ENCODE measurements at regions not wholly inside any gene's neighbourhood (a gene's known extent, or its start where the extent isn't known, plus 50 kb on each side); places are given as distances from the start of the nearest gene placed in this dataset.
"Not testable (repeated sequence)": the region's sequence is repeated elsewhere in the genome, so short reads cannot be mapped to it uniquely, and the experiment has no call there.

DNA sequence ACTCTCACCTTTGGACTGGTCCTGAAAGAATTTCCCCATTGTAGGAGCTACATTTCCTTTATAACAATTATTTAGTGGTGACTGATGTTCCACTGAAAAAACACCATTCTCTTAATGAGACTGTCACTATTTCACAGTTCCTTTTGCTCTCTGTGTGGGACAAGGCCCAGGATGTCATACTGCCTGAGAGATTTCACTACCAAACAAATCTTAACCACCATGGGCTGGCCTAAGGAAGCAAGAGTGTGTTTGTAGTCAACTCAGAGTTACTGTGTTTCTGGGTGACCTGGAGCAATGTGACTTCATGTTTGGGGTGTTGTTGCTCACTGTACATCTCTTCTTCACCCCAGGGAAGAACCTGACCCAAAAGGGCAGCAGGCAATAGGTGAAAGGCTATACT lies 50.1 kb upstream of the ZNF608 start:
- DNase-seq (ENCODE audit: low read depth, low spot score) = no peak

DNA sequence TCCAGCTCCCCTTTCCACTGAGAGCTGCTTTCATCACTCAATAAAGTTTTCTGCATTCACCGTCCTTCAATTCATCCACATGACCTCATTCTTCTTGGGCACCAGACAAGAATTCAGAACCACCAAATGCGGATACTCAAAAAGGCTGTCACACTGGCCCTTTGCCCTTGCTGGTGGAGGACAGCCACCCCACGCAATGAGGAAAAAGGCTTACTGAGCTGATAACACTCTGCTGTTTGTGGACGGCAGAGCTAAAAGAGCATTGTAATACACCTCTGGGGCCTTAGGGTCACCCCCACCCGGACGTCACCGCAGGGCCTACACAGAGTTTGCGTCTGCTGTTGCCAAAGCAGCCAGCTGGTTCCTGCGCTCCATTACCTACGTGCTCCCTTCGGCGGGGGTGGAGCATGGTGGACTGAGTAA lies 51.2 kb upstream of the ZNF608 start:
- no peak for DNase-seq (ENCODE audit: low read depth, low spot score)

DNA sequence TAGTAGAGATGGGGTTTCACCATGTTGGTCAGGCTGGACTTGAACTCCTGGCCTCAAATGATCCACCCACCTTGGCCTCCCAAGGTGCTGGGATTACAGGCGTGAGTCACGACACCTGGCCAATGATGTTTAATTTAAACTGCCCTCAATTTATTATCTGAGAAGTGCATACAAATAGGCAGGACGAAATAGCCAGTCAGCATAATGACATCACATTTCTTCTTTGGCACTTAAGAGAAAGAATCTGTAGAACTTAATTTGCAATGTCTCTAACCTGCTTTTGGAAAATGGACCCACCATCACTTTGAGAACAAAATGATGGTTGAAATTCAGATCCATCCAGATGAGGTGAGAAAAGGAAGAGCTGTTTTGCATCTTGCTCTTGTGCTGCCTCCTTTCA lies 52.5 kb upstream of the ZNF608 start:
- no peak for DNase-seq (ENCODE audit: low read depth, low spot score)

DNA sequence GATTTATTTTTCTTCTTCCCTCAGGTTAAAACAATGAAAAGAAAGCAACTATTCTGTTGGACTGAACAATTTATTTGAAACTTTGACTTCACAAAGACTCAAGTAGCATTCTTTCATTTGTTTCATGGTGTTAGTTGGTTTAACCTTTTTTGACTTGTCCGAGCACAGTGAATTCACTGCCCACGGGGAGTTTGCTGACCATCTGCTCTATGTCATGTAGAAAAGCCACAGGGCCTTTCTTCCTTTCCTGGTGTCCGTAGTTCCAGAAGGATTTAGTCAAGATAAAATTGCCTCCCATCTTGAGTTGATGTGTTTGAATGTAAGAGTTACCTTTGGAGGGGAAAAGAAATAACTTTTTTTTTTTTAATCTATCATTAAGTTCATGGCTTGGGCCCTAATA lies 55.1 kb upstream of the ZNF608 start:
- DNase-seq (ENCODE audit: low read depth, low spot score) = no peak

DNA sequence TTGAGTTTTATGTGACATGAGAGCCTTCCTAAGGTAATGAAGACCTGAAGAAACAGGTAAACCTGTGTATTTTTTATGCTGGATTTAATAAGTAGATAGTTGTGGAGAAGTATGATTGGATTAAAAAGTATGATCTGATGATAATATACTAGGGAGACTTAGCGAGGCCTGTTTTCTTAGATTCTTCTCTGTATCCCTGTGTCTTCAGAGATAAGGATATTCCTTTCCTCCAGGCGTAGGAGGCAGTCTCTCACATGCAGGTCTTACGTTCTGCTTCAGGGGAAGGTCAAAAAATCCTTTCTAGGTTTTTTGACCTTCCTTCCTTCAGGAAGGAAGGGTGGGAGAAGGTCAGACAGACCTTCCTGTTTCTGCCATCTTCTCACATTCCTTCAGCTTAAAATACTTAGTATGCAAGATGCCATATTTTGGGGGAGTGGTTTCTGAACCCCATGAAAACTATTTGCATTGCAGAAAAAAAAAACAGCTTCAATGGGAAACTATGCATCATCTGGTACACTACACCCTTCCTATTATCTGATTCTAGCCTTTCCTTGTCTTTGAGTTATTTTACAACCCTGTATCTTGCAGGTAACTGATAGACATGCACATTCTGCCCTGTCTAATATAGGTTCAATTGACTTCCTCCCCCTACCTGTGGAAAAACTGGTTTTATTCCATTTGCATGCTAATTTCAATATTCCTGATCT lies 57.3 kb upstream of the ZNF608 start:
- DNase-seq (ENCODE audit: low read depth, low spot score) = no peak

DNA sequence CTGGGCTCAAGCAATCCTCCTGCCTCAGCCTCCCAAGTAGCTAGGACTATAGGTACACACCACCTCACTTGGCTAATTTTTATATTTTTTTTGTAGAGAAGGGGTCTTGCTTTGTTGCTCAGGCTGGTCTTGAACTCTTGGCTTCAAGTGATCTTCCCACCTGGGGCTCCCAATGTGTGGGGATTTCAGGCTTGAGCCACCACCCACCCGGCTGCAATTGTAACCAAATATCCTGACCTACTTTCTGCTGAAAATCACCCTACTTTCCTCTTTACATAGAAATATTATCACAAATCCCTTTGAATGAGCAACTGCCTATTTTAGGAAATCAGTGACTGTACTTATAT lies 59.6 kb upstream of the ZNF608 start:
- no peak for DNase-seq (ENCODE audit: low read depth, low spot score)

DNA sequence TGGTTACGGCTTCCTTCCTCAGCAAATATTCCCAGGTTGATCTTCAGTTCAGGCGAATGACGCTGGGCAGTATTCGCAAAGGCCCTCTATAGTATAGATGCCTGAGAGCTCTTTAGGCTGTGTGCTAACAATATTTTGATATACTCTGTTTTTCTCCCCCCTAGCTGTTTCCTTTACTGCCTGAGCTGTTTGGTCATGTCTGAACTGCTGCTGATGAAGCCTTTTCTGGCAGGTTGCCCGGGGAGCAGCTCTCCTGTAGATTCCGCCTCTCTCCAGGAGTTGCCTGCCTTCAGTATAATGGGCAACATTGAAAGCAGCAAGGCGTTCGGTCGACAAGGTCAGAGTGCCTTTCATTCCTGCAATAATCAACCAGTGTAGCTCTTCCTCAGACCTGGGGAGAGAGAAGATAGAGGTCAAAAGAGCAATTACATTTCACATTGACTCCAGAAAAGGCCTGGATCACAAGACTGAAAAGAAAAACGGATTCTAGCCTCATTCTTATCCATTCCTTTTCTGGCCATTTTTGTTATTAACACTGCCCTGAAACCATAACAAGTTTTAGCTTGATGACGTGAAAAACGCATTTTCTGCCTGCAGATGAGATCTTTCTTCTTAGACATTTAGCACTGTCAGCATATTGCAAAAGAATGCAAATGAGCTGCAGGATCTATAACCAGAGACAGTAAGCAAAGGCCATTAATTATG lies 60.1 kb upstream of the ZNF608 start:
- peak; percentile 90 for DNase-seq (ENCODE audit: low read depth, low spot score)

DNA sequence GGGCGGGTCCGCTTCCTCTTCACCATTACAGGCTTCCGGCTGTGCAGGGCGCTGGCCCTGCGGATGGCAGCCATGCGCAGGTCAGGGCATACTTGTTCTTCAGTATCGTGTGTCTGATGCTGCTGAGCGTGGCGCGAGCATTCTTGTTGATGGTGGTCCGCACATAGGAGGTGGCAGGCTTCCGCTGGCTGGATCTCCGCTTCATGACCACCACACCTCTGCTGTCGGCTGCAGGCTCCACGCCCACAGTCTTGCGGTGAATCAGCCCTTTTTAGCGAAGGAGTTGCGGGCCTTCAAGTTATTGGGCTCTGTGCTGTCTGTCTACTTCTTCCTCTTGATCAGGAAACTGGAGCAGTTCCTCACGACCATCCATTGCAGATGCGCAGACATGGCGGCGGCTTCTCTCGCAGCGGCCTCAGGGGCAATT lies 62.4 kb upstream of the ZNF608 start:
- no peak for DNase-seq (ENCODE audit: low read depth, low spot score)

DNA sequence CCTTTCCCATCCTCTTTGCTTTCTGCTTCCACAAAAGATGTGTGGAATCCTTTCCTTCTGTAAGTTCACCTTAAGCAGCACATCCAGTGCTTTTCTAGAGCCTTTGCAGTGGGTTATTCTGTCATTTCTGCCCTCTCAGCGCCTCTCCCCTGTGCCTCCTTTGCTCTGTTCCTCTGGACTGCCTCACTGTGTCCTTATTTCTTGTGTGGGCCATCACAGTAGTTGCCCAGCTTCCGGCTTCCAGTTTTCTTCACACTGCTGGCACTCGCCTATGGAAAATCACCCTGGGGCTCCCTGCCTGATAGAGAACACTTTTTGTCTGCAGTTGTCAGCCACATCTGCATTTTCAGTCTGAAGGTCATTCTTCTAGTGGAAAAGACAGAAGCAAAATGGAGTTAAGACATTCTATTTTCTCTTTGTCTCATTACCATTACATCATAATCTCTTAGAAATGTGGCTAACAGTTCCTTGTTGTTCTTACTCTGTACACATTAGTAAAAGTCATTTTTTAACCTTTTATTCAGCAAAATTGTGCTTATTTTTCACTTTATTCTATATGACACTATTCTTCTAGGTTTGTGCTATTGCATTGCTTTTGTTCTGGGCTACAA lies 64.1 kb upstream of the ZNF608 start:
- no peak for DNase-seq (ENCODE audit: low read depth, low spot score)

DNA sequence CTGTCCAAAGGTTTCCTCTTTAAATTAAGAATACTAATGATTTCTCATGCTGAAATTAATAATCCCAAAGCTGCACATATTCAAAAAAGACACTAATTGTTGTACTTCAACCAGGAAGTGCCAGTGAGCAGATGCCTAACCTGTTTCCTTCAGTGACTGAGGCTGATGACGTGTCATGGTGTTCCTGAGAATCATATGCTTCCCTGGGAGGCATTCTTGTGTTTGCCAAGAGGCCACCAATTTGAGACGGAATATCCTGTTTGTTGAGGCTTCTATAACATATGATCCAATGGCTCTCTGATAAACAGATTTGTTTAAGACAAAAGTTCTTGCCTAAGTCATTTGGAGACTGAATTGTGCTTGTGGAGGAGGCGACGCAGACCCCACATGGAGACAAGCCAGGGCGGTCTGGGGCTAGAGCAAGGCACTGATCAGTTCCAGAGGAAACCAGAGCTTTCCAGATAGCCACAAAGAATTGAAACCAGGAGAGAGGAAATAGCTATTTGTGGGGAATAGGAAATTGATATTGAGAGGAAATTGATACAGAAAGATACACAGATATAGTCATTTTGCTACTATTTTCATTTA lies 66.4 kb upstream of the ZNF608 start:
- no peak for DNase-seq (ENCODE audit: low read depth, low spot score)

DNA sequence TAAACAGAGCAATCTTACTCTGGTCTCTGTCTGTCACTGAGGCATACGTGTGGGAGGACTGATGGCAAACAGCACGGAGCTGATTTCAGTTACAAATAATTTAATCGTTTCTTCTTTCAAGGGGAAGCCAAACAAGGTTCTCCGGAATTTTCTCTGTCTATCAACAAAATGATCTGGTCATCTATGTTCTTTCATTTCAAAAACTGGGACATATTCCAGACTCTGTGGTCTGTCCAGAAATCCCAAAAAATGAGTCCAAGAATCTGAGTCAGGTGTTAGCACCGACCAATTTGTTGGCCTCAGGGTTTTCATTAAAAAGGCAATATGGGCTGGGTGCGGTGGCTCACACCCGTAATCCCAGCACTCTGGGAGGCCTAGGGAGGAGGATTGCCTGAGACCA lies 69.9 kb upstream of the ZNF608 start:
- DNase-seq (ENCODE audit: low read depth, low spot score) = no peak

DNA sequence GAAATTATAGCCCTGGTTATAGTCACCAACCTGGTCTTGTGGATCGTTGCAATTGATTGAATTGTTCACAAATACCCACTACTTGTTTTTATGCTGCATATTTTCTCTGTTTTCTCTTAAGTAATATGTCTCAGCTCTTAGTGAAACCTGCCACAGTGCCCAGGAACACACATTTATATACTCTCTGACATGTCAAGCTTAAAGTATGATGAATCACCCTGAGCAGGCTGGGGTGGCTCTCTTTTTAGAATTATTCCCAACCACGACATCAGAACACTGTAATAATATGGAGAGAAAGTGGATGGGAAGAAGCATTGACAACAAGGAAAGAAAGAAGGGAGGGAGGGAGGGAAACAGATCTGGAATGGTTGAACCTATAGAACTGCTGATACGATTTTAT lies 72.8 kb upstream of the ZNF608 start:
- DNase-seq (ENCODE audit: low read depth, low spot score) = no peak

DNA sequence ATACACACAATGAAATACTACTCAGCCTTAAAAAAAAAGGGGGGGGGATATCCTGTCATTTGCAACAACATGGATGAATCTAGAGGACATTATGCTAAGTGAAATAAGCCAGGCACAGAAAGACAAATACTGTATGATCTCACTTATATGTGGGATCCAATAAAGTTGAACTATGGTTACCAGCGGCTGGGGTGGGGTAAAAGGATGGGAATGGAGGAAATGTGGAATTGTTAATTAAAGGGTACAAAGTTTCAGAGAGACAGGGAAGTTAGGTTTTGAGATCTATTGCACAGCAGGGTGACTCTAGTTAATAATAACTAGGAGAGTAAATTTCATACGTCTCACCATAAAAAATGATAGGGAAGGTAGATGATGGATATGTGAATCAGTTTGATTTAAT lies 76.2 kb upstream of the ZNF608 start:
- DNase-seq (ENCODE audit: low read depth, low spot score) = no peak

DNA sequence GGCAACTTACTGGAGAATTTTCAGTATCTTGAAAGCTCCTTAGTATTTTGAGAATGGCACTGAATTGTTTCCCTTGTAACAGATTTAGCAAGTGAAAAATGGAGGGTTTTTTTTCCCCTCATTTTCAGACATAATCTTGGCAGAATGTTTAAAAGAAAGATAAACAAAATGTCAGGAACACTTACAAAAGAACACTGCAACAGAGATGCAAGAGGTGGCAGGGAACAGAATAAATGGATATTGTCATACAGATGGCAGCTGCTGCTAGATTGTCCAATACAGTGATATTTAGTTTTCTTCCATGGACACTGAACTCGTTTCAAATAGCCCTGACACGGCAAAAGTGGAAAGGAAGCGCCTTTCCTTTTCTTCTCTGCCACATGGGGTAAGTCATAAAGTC lies 76.9 kb upstream of the ZNF608 start:
- DNase-seq (ENCODE audit: low read depth, low spot score) = no peak

DNA sequence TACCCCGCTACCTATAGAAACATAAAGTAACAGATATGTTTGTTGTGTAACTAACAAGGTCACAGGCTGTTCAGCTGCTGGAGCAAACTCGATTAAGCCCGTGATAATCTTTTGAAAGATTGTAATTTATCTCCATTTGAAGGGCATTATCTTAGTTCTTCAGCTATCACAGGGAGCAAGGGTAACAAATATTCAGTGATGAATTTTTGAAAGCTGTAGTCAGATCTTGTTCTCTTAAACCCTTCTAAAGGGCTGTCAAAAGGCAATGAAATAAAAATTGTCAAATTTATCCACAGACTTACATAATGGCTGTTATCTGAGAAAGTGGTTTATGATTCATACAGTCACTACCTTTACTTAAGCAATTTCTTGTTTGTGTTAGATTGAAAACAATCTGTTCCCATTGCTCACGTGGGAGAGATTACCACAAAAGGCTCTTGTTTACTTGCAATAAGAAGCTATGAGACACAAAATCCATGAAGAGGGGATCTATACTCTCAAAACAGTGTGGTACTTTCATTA lies 78.3 kb upstream of the ZNF608 start:
- DNase-seq (ENCODE audit: low read depth, low spot score) = no peak

DNA sequence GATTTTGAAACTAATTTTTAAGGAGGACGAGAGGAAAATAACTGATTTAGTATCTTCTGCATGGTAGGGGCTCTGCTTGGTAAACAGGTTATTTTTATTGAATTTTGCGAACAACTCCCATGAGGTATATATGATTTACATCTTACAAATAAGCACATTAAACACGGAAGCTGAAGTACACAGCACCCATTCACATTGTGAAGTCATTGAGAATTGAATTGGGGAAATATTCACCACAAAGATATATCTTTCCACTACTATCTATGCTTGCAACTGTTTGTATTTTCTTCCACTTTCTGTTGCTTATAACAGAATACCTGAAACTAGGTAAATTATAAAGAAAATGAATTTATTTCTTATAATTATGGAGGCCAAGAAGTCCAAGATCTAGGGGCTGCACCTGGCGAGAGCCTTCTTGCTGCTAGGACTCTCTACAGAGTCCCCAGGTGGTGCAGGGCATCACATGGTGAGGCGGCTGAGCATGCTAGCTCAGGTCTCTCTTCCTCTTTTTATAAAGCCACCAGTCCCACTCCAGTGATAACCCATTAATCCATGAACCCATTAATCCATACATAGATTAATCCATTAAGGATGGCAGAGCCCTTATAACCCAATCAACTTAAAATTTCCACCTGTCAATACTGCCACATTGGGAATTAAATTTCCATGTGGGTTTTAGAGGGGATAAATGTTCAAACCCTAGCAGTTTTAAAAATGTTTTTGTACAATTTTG lies 79.0 kb upstream of the ZNF608 start:
- DNase-seq (ENCODE audit: low read depth, low spot score) = no peak

DNA sequence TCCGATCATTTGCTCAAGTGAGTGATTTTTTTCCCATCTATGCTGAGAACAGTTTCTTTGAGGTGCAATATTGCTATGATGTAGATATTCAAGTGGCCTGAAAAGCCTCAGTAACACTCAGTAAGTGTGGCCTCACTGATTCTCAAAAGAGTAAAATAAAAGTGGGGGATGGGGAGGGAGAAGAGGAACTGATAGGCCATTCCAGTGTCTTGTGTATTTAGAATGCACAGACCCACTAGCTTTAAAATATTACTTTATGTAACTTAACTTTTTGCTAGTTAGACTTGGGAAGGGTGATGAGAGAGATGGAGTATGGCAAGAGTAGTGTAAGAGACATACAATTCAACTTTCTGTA lies 79.5 kb upstream of the ZNF608 start:
- no peak for DNase-seq (ENCODE audit: low read depth, low spot score)

DNA sequence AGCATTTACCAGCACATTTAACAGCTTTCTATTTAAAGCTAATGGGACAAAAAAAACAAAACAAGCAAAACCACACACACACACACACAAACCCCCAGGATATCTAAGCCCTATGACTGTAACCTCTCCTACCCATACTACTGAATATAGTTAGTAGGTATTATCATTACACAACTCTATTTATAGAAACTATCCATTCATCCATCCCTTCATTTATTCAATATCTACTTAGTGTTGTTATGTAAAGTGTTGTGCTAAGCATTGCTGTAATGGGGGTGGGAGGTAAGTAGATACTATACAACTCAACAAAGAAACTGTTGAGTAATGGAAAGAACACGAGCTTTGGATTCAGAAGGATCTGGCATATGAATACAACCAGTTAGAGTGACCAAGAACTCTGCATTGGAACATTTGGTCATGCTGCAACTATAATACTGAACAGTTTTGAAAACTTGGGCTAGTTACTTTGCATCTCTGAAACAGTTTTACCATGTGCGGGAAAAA lies 82.3 kb upstream of the ZNF608 start:
- no peak for DNase-seq (ENCODE audit: low read depth, low spot score)

DNA sequence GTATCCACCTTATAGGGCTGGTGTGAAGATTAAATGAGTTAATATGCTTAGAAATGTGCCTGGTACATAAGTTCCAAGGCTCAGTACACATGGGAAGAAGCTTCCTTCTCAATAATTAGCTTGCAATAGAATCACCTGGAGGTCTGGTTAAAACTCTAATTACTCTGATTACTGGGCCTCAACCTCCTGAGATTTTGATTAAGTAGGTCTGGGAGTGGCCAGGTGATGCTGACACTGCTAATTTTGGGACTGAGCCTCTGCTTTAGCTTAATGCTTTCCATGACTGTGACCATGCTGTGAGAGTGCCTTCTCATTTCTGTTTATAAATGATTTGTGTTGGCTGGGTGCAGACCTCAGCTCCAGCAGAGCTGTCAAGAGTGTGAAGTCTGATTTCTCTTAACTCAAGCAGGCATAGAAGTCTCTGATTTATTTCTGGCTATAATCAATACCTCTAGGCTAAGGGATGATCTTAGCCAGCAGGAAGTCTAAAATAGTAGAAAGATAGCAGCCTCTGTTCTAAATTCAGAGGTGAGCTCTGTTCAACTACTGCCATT lies 85.3 kb upstream of the ZNF608 start:
- DNase-seq (ENCODE audit: low read depth, low spot score) = no peak

DNA sequence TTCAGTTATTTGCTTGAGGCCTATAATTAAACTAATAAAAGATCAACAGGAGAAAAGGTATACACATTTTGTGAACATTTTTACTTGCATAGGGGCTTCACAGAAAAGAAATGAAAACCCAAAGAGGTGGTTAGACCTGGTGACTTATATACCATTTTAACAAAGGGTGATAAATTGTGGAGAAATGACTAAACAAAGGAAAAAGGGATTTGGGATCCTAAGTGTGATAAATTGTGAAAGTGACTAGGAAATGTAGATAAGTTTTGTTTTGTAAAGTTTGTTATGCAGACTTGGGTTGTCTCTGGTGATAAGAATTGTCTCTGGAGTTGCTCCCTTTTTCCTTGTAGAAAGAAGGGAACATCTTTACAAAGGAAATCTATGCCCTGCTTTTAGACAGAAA lies 86.1 kb upstream of the ZNF608 start:
- DNase-seq (ENCODE audit: low read depth, low spot score) = no peak

DNA sequence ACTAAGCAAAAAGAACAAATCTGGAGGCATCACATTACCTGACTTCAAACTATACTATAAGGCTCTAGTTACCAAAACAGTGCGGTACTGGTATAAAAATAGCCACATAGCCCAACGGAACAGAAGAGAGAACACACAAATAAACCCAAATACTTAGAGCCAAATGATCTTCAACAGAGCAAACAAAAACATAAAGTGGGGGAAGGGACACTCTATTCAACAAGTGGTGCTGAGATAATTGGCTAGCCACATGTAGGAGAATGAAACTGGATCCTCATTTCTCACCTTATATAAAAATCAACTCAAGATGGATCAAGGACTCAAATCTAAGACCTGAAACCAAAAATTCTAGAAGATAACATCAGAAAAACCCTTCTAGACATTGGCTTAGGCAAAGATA lies 89.9 kb upstream of the ZNF608 start:
- DNase-seq (ENCODE audit: low read depth, low spot score) = not testable (repeated sequence)
